GM19035 (cell line): ENCODE measurements at regions not wholly inside any gene's neighbourhood (a gene's known extent, or its start where the extent isn't known, plus 50 kb on each side); places are given as distances from the start of the nearest gene placed in this dataset.

Source experiments
- ATAC-seq: cut with Tn5 transposase; IDR thresholded peaks from one replicate; pipeline ENCODE4 v1.9.1; 2021; ENCODE audit not compliant: unreplicated experiment

GRCh38 chrX:69279234-69279633 lies 114.0 kb upstream of the PJA1 start:
- no peak for ATAC-seq

- no peak for ATAC-seq
These were observed 112.9 kb upstream of the PJA1 start for GRCh38 chrX:69278031-69278687.

- no peak for ATAC-seq
These were observed 112.2 kb upstream of the PJA1 start for GRCh38 chrX:69277369-69277990.

GRCh38 chrX:69268611-69269010 lies 103.4 kb upstream of the PJA1 start:
- no peak for ATAC-seq

- no peak for ATAC-seq
These were observed 98.9 kb upstream of the PJA1 start for GRCh38 chrX:69264158-69264581.

- ATAC-seq = no peak
These were observed 98.1 kb upstream of the PJA1 start for GRCh38 chrX:69263251-69263820.

GRCh38 chrX:69262036-69262936 lies 97.0 kb upstream of the PJA1 start:
- ATAC-seq = no peak

- ATAC-seq = no peak
These were observed 94.9 kb upstream of the PJA1 start for GRCh38 chrX:69260169-69260568.

- ATAC-seq = no peak
These were observed 93.6 kb upstream of the PJA1 start for GRCh38 chrX:69258893-69259292.

- no peak for ATAC-seq
These were observed 92.4 kb upstream of the PJA1 start for GRCh38 chrX:69257499-69258127.

GRCh38 chrX:69256291-69256565 lies 91.0 kb upstream of the PJA1 start:
- no peak for ATAC-seq

GRCh38 chrX:69255441-69256290 lies 90.4 kb upstream of the PJA1 start:
- no peak for ATAC-seq

- no peak for ATAC-seq
These were observed 88.6 kb upstream of the PJA1 start for GRCh38 chrX:69253821-69254220.

- ATAC-seq = no peak
These were observed 78.0 kb upstream of the PJA1 start for GRCh38 chrX:69243276-69243675.

GRCh38 chrX:69238887-69239231 lies 73.6 kb upstream of the PJA1 start:
- ATAC-seq = no peak

- no peak for ATAC-seq
These were observed 73.0 kb upstream of the PJA1 start for GRCh38 chrX:69238114-69238886.

- no peak for ATAC-seq
These were observed 72.0 kb upstream of the PJA1 start for GRCh38 chrX:69237236-69237635.

- ATAC-seq = no peak
These were observed 71.4 kb upstream of the PJA1 start for GRCh38 chrX:69236641-69237040.

GRCh38 chrX:69234624-69235023 lies 69.4 kb upstream of the PJA1 start:
- ATAC-seq = no peak

GRCh38 chrX:69232945-69233344 lies 67.7 kb upstream of the PJA1 start:
- ATAC-seq = no peak
